ENCODE measurements at regions not wholly inside any gene's neighbourhood (a gene's known extent, or its start where the extent isn't known, plus 50 kb on each side); places are given as distances from the start of the nearest gene placed in this dataset.

DNA sequence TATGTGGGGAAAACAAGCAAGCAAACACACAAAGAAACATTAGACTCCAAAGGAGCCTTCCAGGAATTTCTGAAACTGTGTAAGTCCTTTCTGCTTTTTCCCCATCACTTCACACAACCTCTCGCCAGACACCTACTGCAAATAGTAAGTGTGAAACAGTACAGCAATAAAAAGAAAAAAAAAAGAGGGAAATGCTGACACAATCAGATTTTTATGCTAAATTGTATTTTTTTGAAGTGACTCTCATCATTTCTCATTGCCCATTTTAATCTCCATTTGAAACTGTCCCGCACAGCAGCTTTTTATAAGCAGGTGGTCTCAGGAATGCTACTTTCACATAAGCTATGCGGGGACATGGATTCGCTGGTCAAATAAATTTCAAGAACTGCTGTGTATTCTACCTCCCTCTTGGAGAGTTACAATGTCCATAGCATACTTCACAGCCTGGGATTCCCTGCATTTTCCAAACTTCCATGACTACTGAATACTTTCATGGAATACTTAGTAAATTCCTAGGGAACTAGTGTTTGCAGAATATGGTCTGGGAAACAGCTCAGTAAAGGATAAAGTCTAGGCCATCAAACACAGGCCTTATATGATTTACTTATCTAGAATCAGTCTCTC is 139.9 kb upstream of the TSHZ2 start:
- TF ChIP-seq POLR2A (IDR thresholded peaks at IDR 0.05; ENCODE audit: low read depth, low read length) (no peak), POU2F2 (IDR thresholded peaks at IDR 0.05; ENCODE audit: low read depth, low read length) (no peak), TAF1 (IDR thresholded peaks at IDR 0.05; ENCODE audit: low read depth, low read length) (no peak), POLR2AphosphoS5 (IDR thresholded peaks at IDR 0.05; ENCODE audit: low read depth, low read length) (no peak), PAX5 (IDR thresholded peaks at IDR 0.05; ENCODE audit: insufficient read depth, low read length, severe bottlenecking) (no peak)
